ENCODE measurements at regions not wholly inside any gene's neighbourhood (a gene's known extent, or its start where the extent isn't known, plus 50 kb on each side); places are given as distances from the start of the nearest gene placed in this dataset.
"Not testable (repeated sequence)": the region's sequence is repeated elsewhere in the genome, so short reads cannot be mapped to it uniquely, and the experiment has no call there.

- intact Hi-C loops (cut with DNase I) = no loop called here
- DNase-seq = no peak
These were observed 142.0 kb upstream of the LAMA2 start for GRCh38 chr6:128740951-128741350.

GRCh38 chr6:128739112-128739511, 143.8 kb upstream of the LAMA2 start:
- DNase-seq = no peak
- intact Hi-C loops (cut with DNase I) = loop anchor here (10.0 kb wide), 2 partner anchors 516 to 884 kb away; no protein-coding TSS in a partner anchor

DNA sequence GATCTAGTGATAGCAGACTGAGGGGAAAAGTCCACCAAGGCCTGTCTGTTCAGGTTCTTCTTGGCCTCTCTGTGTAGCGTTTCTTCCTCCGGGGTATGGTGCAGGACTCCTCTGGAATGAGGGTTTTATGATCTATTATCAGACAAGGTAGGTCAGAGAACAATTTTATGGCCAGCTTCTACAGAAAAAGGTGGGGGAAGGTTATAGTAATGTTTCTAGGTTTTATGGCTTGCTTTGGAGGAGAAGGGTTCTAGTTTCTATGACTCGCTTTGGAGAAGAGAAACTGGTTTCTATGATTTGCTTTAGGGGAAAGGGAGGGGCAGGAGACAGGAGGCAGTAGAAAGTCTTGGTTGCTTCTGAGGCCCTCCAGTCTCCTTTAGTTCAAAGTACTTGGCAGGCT, 144.8 kb upstream of the LAMA2 start:
- no peak for DNase-seq
- intact Hi-C loops (cut with DNase I) = loop anchor here (10.0 kb wide), 2 partner anchors 517 to 883 kb away; no protein-coding TSS in a partner anchor

DNA sequence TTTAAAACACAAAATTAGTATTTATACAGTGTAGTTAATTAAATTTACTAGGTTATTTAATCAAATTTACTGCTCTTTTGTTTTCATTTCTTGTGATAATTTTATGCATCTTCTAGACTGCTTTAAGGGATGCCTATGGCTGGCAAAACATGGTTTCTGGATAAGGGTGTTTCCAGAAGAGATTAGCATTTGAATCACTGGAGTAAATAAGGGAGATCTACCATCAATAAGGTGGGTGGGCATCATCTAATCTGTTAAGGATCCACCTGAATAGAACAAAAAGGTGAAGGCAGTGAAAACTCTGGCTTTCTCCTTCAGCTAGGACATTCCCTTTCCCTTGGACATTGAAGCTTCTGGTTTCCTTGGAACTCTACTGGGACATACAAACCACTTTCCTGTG, 146.2 kb upstream of the LAMA2 start:
- intact Hi-C loops (cut with DNase I) = loop anchor here (10.0 kb wide), 2 partner anchors 518 to 882 kb away; no protein-coding TSS in a partner anchor
- DNase-seq = no peak

GRCh38 chr6:128731249-128732165, 151.4 kb upstream of the LAMA2 start:
- no peak for DNase-seq
- intact Hi-C loops (cut with DNase I) = loop anchor here (2.0 to 10.0 kb wide), 3 partner anchors 523 to 995 kb away; no protein-coding TSS in a partner anchor

GRCh38 chr6:128727500-128727899, 155.4 kb upstream of the LAMA2 start:
- intact Hi-C loops (cut with DNase I) = loop anchor here (5.0 to 10.0 kb wide), 2 partner anchors 173 to 645 kb away; no protein-coding TSS in a partner anchor
- no peak for DNase-seq

DNA sequence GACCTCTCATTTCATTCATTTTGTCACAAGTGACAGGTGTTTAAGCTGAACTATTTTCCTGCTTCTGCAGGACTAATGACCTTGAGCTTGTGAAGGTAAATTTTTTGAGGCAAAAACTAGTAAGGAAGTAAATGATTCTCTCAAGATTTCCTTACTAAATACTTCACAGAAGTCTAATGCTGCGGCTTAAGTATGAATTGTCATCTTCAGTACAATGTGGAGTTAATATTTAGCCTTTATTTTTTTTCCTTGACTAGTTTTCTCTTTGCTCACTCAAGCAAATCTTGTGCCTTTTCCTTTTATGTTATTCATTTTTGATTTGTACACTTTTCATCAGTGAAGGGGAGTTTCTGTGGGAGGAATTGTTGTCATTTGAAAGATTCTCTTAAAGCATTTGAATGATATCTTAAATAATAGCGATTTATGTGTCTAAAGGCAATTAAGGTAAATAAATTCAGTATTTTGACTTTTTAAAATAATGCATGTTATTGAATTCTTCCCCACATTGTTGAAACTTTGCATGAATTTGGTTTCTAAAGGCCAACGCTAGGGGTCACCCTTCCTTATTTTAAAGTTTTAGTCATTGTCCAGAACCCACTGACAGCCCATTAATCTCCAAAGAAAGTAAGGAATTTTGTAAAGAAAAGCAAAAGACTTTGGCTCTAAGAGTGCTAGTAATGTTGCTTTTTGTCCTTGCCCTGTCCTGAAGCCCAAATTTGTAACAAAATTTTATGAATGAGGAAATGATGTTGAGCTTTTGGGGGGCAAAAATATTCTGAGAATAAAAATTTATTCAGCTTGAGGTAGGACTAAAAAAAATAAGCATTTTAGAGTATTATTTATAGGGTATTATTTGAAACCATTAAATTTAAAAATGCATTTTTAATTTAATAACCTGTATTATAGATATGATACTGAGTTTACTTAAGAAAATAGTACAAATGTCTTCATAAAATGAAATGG, 157.4 kb upstream of the LAMA2 start:
- DNase-seq = peak in 1 of 10 donors; percentile 34
- intact Hi-C loops (cut with DNase I) = loop anchor here (5.0 to 10.0 kb wide), 2 partner anchors 171 to 647 kb away; no protein-coding TSS in a partner anchor

DNA sequence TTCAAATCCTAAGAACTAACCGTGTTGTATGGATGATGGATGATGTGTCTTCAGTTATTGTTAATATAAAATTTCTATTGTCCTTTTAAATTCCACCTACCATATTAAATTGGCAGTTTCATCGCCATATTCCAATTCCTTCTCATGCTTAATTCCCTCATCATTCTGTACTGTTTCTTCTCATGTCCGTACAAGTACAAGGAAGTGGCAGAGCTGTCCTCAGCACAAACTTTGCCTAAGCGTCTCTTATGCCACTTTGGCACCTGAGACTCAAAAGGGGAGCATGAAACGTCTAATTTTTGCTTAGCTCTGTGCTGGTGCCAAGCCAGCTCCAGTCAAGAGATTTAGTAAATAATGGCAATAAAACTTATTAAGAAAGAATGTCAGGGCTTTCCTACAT, 158.2 kb upstream of the LAMA2 start:
- no peak for DNase-seq
- intact Hi-C loops (cut with DNase I) = loop anchor here (5.0 to 10.0 kb wide), 2 partner anchors 170 to 648 kb away; no protein-coding TSS in a partner anchor

DNA sequence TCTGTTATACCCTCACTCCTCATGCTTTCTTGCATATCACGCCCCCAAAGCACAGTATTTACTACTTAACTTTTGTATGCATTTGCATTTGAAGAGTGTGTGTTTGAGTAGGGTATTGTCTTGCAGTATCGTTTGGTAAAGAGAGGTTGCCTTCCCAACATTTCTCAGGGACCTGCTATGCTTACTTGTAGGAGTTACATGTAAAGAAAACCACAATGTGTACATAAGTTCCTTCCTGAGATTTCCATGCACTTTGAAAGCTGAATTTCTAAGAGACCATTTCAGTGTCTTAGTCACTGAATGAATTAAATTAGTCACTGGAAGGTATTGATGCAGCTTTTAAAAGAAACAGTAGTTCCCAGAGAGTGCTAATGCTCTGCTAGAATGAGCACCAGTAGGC, 159.3 kb upstream of the LAMA2 start:
- intact Hi-C loops (cut with DNase I) = loop anchor here (10.0 kb wide), 1 partner anchor 169 kb away; no protein-coding TSS in a partner anchor
- no peak for DNase-seq

DNA sequence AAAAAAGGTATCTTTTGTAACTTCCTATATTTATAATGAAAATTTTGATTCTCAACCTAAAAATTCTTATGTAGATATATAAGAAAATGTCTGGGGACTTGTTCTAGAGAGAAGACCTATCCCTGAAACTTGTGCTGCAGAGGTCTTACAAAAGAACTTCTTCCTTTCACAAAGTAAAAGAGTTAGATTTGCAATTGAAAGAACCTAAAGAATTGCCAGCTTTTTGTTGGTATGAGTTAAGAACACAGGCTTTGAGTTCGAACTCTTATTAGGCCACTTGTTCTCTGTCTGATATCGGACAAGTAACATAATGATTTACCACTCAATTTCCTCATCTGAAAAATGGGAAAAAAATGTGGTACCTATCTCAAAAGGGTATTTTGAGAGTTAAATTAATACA, 162.0 kb upstream of the LAMA2 start:
- no peak for DNase-seq
- intact Hi-C loops (cut with DNase I) = loop anchor here (10.0 kb wide), 1 partner anchor 166 kb away; no protein-coding TSS in a partner anchor

DNA sequence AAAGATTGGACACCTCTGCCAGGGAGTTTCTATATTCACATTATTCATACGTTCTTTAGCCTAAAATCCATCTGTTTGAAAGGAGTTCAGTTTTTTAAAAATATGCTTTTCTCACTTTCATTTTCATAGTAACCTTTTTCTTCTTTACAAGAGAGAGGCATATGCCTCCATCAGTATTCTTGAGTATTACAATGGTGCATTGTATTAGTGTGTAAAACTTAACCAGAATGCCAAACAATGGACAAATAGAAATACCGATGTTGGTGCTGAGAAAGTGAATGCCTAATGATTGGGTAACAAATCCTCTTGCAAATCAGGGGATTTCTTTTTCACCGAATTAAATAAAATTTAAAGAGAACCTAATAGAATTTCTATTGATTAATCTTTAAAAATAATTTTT, 163.2 kb upstream of the LAMA2 start:
- intact Hi-C loops (cut with DNase I) = loop anchor here (10.0 kb wide), 1 partner anchor 165 kb away; no protein-coding TSS in a partner anchor
- DNase-seq = no peak

DNA sequence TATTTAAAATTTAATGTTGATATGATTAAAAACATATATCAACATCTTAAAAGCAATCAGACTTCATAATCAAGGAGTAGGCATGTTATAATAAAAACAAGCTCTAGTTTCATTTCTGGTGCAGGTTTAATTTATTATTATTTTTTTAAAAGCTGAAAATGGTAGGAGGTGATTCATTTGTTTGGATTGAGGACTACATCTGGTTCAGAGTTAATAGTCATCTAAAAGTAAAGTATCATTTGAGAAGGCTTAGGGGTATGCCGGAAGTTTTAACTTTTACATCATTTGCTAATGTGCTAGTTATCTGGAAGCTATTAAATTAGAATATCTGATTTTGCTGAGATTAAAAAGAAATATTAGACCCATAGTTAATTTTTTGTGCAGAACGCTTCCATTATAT, 169.5 kb upstream of the LAMA2 start:
- intact Hi-C loops (cut with DNase I) = no loop called here
- DNase-seq = no peak

- intact Hi-C loops (cut with DNase I) = no loop called here
- no peak for DNase-seq
These were observed 170.0 kb upstream of the LAMA2 start for GRCh38 chr6:128712898-128713297.

DNA sequence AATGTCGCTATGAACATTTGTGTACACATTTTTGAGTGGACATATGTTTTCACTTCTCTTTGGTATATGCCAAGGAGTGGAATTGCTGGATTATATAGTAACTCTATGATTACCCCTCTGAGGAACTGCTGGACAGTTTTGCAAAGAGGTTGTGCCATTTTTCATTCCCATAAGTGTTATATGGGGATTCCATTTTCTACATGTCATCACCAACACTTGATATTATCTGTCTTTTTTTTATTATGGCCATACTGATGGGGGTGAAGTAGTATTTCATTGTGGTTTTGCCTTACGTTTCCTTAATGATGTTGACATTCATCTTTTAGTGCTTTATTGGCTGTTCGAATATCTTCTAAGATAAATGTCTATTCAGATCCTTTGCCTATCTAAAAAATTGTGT, 171.8 kb upstream of the LAMA2 start:
- intact Hi-C loops (cut with DNase I) = no loop called here
- DNase-seq = no peak

DNA sequence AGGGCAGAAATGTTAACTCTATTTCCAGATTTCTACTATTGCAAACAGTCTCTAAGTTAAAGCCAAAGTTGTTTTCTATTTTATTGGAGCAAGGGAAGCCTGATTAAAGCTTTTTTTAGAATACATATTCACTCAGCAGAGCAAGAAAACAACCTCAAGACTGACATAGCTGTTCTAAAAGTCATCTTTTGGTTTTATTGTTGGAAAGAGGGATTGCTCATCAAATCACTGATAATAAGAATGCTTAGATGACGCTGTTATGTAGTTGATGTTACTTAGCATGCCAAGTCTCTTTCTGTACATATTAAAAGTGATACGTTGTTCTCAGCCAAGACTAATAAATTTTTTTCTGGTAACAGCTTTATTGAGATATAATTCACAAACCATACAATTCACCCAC, 172.6 kb upstream of the LAMA2 start:
- no peak for DNase-seq
- intact Hi-C loops (cut with DNase I) = no loop called here

DNA sequence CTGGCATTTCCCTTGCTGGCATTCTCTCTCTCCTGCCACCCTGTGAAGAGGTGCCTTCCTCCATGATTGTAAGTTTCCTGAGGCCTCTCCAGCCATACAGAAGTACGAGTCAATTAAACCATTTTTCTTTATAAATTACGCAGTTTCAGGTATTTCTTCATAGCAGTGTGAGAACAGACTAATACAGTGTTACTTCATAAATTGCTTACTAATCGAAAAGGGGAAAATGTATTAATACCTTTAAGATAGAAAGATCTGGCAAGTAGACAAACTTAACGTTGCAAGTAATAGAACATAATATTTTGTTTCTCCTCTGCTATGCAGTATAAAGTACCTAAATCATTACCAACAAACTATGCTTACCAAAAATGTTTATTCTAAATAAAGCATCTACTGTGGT, 178.3 kb upstream of the LAMA2 start:
- no peak for DNase-seq
- intact Hi-C loops (cut with DNase I) = no loop called here

DNA sequence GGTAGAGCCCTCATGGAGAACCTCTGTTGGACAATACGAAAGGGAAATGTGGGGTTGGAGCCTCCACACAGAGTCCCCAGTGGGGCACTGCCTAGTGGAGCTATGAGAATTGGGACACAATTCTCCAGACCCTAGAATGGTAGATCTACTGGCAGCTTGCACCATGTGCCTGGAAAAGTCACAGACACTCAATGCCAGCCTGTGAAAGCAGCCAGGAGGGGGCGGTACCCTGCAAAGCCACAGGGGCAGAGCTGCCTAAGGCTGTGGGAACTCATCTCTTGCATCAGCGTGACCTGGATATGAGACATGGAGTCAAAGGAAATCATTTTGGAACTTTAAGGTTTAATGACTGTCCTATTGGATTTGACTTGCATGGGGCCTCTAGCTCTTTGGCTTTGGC, 179.1 kb upstream of the LAMA2 start:
- peak in 3 of 10 donors; percentile 14 to 56 (median 51) for DNase-seq
- intact Hi-C loops (cut with DNase I) = not testable (repeated sequence)

- intact Hi-C loops (cut with DNase I) = no loop called here
These were observed 176.6 kb upstream of the PTPRK start for GRCh38 chr6:128696691-128697689.

GRCh38 chr6:128694303-128695009, 174.1 kb upstream of the PTPRK start:
- intact Hi-C loops (cut with DNase I) = no loop called here
- no peak for DNase-seq

More at GRCh38 chr6:128696691-128697689, 176.6 kb upstream of the PTPRK start:
- no peak for DNase-seq
